ENCODE measurements at regions not wholly inside any gene's neighbourhood (a gene's known extent, or its start where the extent isn't known, plus 50 kb on each side); places are given as distances from the start of the nearest gene placed in this dataset.

- TF ChIP-seq ZBTB11 (tag by site-specific recombination; conservative IDR thresholded peaks at IDR 0.05; ENCODE audit: low read depth) (no peak), SETDB1 (IDR thresholded peaks at IDR 0.05; ENCODE audit: insufficient read length, low read length) (no peak), CTCF (tag by site-specific recombination; IDR thresholded peaks at IDR 0.05) (no peak), ZNF488 (tag by site-specific recombination; IDR thresholded peaks at IDR 0.05) (no peak), ZNF518A (tag by site-specific recombination; conservative IDR thresholded peaks at IDR 0.05; ENCODE audit: low read depth) (no peak), ZBTB8A (tag by site-specific recombination; IDR thresholded peaks at IDR 0.05) (no peak), ZNF791 (tag by site-specific recombination; IDR thresholded peaks at IDR 0.05) (no peak), ZNF521 (tag by site-specific recombination; IDR thresholded peaks at IDR 0.05) (no peak), ZNF449 (tag by site-specific recombination; IDR thresholded peaks at IDR 0.05) (no peak), KLF16 (tag by site-specific recombination; IDR thresholded peaks at IDR 0.05) (no peak), SP7 (tag by site-specific recombination; IDR thresholded peaks at IDR 0.05) (no peak), ZNF157 (tag by site-specific recombination; IDR thresholded peaks at IDR 0.05) (no peak)
Observed at GRCh38 chr14:46323404-46323762, 328.2 kb downstream of the RPL10L start (continued).

GRCh38 chr14:46322730-46323403, 328.7 kb downstream of the RPL10L start:
- ChIA-PET CTCF (interaction anchor here (0.7 kb wide), 1 partner anchor 72 kb away, joined by 4 read pairs; no protein-coding TSS in a partner anchor), POLR2A (no interaction called here)
- no peaks in the 10 kb centered on the region for H3K4me1 ChIP-seq (ENCODE audit: control insufficient read depth, insufficient read depth, low read length)
- H3K4me3 ChIP-seq (ENCODE audit: low read depth, low read length), result no peak overlapping the region
- no peaks in the 10 kb centered on the region for H3K36me3 ChIP-seq (ENCODE audit: control insufficient read depth in 2 of 2, insufficient read depth in 1 of 2, low read length in 2 of 2)
- no peak for TF ChIP-seq HOXC10 (CRISPR knock-in tag; IDR thresholded peaks at IDR 0.05)
- TF ChIP-seq ZNF558 (tag by site-specific recombination; IDR thresholded peaks at IDR 0.05), result no peak
- no peak for TF ChIP-seq ZSCAN23 (tag by site-specific recombination; IDR thresholded peaks at IDR 0.05)
- TF ChIP-seq ZNF214 (tag by site-specific recombination; IDR thresholded peaks at IDR 0.05; ENCODE audit: borderline replicate concordance), result no peak
- TF ChIP-seq ZBTB17 (tag by site-specific recombination; IDR thresholded peaks at IDR 0.05), result no peak
- no peak for TF ChIP-seq ZNF837 (tag by site-specific recombination; IDR thresholded peaks at IDR 0.05)
- H3K27ac ChIP-seq (ENCODE audit: extremely low read depth, low read depth, low read length), result no peak overlapping the region
- no peaks in the 10 kb centered on the region for H3K9me3 ChIP-seq (ENCODE audit: control insufficient read depth, insufficient read depth, low read depth, low read length)
